GM12892 (cell line): ENCODE measurements at regions not wholly inside any gene's neighbourhood (a gene's known extent, or its start where the extent isn't known, plus 50 kb on each side); places are given as distances from the start of the nearest gene placed in this dataset.

Experiments
- DNase-seq: peaks from one replicate; pipeline ENCODE4 v3.0.0; 2011; ENCODE audit not compliant: insufficient read length
- FAIRE-seq: peaks from 2 replicates; lab custom pipeline; 2011; peaks lifted over from hg19 to GRCh38; lab: Jason Lieb, UNC
- POLR2A ChIP-seq: IDR thresholded peaks from 2 replicates; pipeline ENCODE4 v1.6.1; 2011; ENCODE audit warnings: low read depth, low read length, control low read depth
- POLR2AphosphoS5 ChIP-seq: IDR thresholded peaks from 2 replicates; pipeline ENCODE4 v1.6.1; 2011; ENCODE audit warnings: low read depth, low read length, control low read depth
- TAF1 ChIP-seq: IDR thresholded peaks from 2 replicates; pipeline ENCODE4 v1.6.1; 2011; ENCODE audit warnings: low read depth, mild to moderate bottlenecking, control low read depth, low read length, borderline replicate concordance

DNA sequence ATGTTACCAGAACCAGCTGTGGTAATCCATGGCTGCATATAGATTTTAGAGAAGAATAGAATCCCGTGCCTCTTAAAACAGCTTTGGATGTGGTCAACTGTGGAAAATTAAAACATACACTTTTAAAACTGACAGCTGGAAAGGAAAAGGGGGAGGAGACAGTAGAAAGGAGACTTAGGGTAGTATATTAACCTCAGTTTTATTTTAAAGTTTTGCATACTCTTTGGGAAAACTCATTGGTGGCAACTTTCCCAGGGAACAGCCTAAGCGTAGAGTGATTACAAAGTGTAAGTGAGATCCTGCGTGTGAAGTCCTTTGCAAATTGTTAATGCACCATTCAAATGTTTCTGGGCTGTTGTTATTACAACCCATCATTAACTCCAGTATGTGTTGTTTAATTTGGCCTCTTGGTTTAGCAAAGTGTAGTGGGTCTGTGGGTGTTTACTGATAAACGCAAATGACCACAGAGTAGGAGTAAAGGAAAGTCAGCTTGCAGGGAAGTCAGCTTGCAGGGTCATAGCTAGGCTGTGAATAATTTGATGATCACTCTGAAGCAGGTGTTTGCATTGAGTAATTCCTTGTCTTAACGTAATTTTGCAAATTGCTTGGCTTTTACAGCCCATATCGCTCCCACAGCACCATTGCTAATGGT is 88.0 kb upstream of the DBX1 start:
- no peak for FAIRE-seq
- no peak for DNase-seq

GRCh38 chr11:20247591-20248007 is 87.3 kb upstream of the DBX1 start:
- TF ChIP-seq POLR2A (no peak), POLR2AphosphoS5 (no peak), TAF1 (no peak)
- no peak for DNase-seq
- no peak for FAIRE-seq

More for the DNA sequence above, 88.0 kb upstream of the DBX1 start:
- TF ChIP-seq TAF1 (no peak), POLR2AphosphoS5 (no peak), POLR2A (no peak)

DNA sequence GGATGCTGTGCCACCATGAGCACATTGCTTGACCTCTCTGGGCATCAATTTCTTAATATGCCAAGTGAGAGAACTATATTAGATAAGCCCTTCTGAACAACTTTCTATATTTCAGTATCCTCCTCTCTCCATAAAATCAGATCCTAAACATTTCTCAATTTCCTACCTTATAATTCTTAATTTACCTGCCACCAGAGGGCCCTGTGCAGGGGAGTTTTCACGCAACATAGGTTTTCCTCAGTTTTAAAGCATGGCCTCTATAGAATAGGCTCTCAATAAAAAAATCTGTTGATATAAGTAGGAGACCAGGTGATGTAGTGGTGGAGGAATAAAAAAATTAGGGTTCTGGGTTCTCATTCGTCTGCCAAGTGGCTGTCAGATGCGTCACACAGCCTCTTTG is 83.7 kb upstream of the DBX1 start:
- no peak for FAIRE-seq
- DNase-seq: no peak
- TF ChIP-seq POLR2A: no peak
- no peak for TF ChIP-seq TAF1
- TF ChIP-seq POLR2AphosphoS5: no peak

GRCh38 chr11:20238712-20239111 is 78.4 kb upstream of the DBX1 start:
- TF ChIP-seq TAF1: no peak
- TF ChIP-seq POLR2AphosphoS5: no peak
- no peak for TF ChIP-seq POLR2A
- FAIRE-seq (no peak), DNase-seq (no peak)

GRCh38 chr11:20235164-20235563 is 74.9 kb upstream of the DBX1 start:
- TF ChIP-seq POLR2AphosphoS5 (no peak), TAF1 (no peak), POLR2A (no peak)
- no peak for DNase-seq
- no peak for FAIRE-seq

- no peak for DNase-seq
- FAIRE-seq: no peak
- TF ChIP-seq TAF1: no peak
- TF ChIP-seq POLR2A: no peak
- no peak for TF ChIP-seq POLR2AphosphoS5
Observed at GRCh38 chr11:20227631-20228030, 67.4 kb upstream of the DBX1 start.

GRCh38 chr11:20226933-20227332 is 66.7 kb upstream of the DBX1 start:
- no peak for FAIRE-seq
- TF ChIP-seq POLR2A (no peak), TAF1 (no peak), POLR2AphosphoS5 (no peak)

DNA sequence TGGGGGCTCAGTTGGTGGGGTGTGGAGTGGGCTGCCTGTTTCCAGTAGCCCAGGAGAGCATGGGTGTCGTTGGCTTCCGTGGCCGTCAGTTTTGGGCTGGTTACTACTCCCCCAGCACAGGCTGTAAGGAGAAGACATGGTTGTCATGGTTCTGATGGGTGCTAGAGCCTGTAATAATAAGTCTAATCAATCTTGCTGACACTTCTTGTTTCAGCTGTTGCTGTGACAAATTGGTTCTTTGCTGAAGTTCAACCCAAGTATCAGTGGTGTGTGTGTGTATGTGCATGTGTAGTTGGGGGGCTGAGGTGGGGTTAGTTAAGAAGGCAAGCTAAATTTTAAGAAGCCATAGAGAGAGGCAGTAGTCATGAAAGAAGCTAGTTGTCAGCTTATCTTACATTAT is 61.3 kb upstream of the DBX1 start:
- no peak for DNase-seq
- no peak for FAIRE-seq
- TF ChIP-seq TAF1 (no peak), POLR2AphosphoS5 (no peak), POLR2A (no peak)

More at GRCh38 chr11:20226933-20227332, 66.7 kb upstream of the DBX1 start:
- DNase-seq: no peak

DNA sequence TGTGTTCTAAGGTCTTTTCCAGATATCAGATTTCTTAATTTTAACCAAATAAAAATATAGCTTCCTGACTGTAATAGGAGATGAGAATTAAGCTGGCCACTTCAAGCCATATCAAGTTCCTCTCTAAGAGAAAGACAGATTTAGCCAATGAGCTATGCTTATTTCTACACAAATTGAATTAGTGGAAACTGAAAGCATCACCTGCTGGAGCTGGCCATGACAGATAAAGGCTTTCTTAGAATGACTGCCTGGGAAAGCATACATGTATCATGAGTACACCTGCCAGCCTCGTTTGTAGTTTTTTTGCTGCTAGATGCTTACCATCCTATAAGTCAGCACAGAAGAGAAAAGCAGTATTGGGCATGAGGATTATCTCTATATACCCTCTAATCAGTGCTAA is 53.5 kb upstream of the DBX1 start:
- peak; percentile 33 for FAIRE-seq
- no peak for DNase-seq
- no peak for TF ChIP-seq POLR2A
- no peak for TF ChIP-seq TAF1
- no peak for TF ChIP-seq POLR2AphosphoS5

- DNase-seq: no peak
- TF ChIP-seq TAF1 (no peak), POLR2A (no peak), POLR2AphosphoS5 (no peak)
- FAIRE-seq: no peak
Observed at GRCh38 chr11:20211691-20212090, 51.4 kb upstream of the DBX1 start.
